GM12892 (cell line): ENCODE measurements at regions not wholly inside any gene's neighbourhood (a gene's known extent, or its start where the extent isn't known, plus 50 kb on each side); places are given as distances from the start of the nearest gene placed in this dataset.

Source experiments
- POLR2A ChIP-seq: IDR thresholded peaks from 2 replicates; pipeline ENCODE4 v1.6.1; 2011; ENCODE audit warnings: low read depth, low read length, control low read depth
- POLR2AphosphoS5 ChIP-seq: IDR thresholded peaks from 2 replicates; pipeline ENCODE4 v1.6.1; 2011; ENCODE audit warnings: low read depth, low read length, control low read depth
- TAF1 ChIP-seq: IDR thresholded peaks from 2 replicates; pipeline ENCODE4 v1.6.1; 2011; ENCODE audit warnings: low read depth, mild to moderate bottlenecking, control low read depth, low read length, borderline replicate concordance

- TF ChIP-seq POLR2AphosphoS5 (no peak), POLR2A (no peak), TAF1 (no peak)
These were observed 696.6 kb downstream of the RNF144A start for GRCh38 chr2:7613831-7614230.
